ENCODE measurements at regions not wholly inside any gene's neighbourhood (a gene's known extent, or its start where the extent isn't known, plus 50 kb on each side); places are given as distances from the start of the nearest gene placed in this dataset.

DNA sequence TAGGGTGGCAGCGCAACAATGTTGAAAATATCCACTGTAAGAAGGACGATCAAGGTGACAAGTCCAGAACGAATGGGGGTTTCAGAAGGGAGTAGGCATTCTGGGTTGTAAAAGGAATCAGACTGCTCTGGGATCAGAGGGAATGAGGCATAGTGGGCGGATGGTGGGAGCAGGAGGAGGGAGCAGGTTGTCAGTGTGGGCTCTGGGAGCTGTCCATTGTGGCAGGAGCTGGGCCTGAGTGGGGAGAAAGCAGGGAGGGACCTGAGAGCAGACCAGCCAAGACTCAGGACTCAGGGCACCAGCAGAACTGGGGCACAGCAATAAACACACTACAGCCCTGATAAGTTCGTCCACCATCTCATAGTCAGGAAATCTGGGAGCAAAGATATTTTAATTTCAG lies 292.6 kb upstream of the MKI67 start:
- Histone ChIP-seq H3K4me3 (replicated peaks in 1 of 3; ENCODE audit: insufficient read depth in 1 of 3, low read depth in 1 of 3, low read length in 3 of 3) (no peak overlapping the region), H3K4me2 (ENCODE audit: insufficient read depth, low read length) (no peak overlapping the region), H3K79me2 (ENCODE audit: control insufficient read depth, insufficient read depth, low read length) (no peaks in the 10 kb centered on the region), H3K36me3 (ENCODE audit: control insufficient read depth in 2 of 2, extremely low read depth in 1 of 2, insufficient read depth in 2 of 2, low read length in 2 of 2) (no peaks in the 10 kb centered on the region), H3K27ac (ENCODE audit: insufficient read depth, low read depth, low read length) (no peak overlapping the region), H3K9ac (replicated peaks; ENCODE audit: extremely low read depth, insufficient read depth, low read length) (no peak overlapping the region), H3K4me1 (ENCODE audit: control insufficient read depth, extremely low read depth, insufficient read depth, low read length) (no peaks in the 10 kb centered on the region), H3K9me3 (replicated peaks; ENCODE audit: control insufficient read depth, insufficient read depth, low read length) (no peaks in the 10 kb centered on the region), H3K9me1 (replicated peaks; ENCODE audit: control insufficient read depth, extremely low read depth, insufficient read depth, low read length) (no peaks in the 10 kb centered on the region), H4K20me1 (replicated peaks; ENCODE audit: control insufficient read depth, extremely low read depth, insufficient read depth, low read length) (no peaks in the 10 kb centered on the region), H2AFZ (ENCODE audit: low read depth, low read length) (no peak overlapping the region), H3K27me3 (ENCODE audit: control insufficient read depth in 2 of 2, insufficient read depth in 2 of 2, low read length in 2 of 2) (no peaks in the 10 kb centered on the region)
- BruUV-seq (replicated peaks) = no TSS peak
- dilution Hi-C loops (cut with MboI; ENCODE audit: extremely low pct_ligation_motif_present, low sequenced_read_pairs) = no loop called here
- ChIA-PET POLR2A (no interaction called here), CTCF (no interaction called here)
- DNase-seq (ENCODE audit: low read depth, low spot score) (no peak), FAIRE-seq (no peak)
- TF ChIP-seq MYC (IDR thresholded peaks at IDR 0.05; ENCODE audit: low read depth, low read length) (no peak), GATA2 (IDR thresholded peaks at IDR 0.05; ENCODE audit: insufficient read depth, insufficient read length, low read depth, low read length) (no peak), FOS (IDR thresholded peaks at IDR 0.05; ENCODE audit: borderline replicate concordance, insufficient read depth, low read length) (no peak), POLR2AphosphoS5 (IDR thresholded peaks at IDR 0.05; ENCODE audit: insufficient read depth, low read depth, low read length) (no peak), POLR2A (IDR thresholded peaks at IDR 0.05; ENCODE audit: low read depth, low read length) (no peak), EZH2 (IDR thresholded peaks at IDR 0.05; ENCODE audit: borderline replicate concordance, low read depth, low read length, severe bottlenecking) (no peak), JUN (IDR thresholded peaks at IDR 0.05; ENCODE audit: borderline replicate concordance, insufficient read depth, insufficient read length, low read depth) (no peak)
- TF ChIP-seq, protein P1, sequence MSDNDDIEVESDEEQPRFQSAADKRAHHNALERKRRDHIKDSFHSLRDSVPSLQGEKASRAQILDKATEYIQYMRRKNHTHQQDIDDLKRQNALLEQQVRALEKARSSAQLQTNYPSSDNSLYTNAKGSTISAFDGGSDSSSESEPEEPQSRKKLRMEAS (IDR thresholded peaks at IDR 0.05; ENCODE audit: insufficient read depth, insufficient read length) = no peak
- TF ChIP-seq, protein P2, sequence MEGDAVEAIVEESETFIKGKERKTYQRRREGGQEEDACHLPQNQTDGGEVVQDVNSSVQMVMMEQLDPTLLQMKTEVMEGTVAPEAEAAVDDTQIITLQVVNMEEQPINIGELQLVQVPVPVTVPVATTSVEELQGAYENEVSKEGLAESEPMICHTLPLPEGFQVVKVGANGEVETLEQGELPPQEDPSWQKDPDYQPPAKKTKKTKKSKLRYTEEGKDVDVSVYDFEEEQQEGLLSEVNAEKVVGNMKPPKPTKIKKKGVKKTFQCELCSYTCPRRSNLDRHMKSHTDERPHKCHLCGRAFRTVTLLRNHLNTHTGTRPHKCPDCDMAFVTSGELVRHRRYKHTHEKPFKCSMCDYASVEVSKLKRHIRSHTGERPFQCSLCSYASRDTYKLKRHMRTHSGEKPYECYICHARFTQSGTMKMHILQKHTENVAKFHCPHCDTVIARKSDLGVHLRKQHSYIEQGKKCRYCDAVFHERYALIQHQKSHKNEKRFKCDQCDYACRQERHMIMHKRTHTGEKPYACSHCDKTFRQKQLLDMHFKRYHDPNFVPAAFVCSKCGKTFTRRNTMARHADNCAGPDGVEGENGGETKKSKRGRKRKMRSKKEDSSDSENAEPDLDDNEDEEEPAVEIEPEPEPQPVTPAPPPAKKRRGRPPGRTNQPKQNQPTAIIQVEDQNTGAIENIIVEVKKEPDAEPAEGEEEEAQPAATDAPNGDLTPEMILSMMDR (IDR thresholded peaks at IDR 0.05; ENCODE audit: extremely low read depth in 1 of 2, insufficient read depth in 1 of 2, low read depth in 1 of 2, low read length in 2 of 2) = no peak
- intact Hi-C loops (cut with micrococcal nuclease) = no loop called here
